ENCODE measurements at regions not wholly inside any gene's neighbourhood (a gene's known extent, or its start where the extent isn't known, plus 50 kb on each side); places are given as distances from the start of the nearest gene placed in this dataset.

DNA sequence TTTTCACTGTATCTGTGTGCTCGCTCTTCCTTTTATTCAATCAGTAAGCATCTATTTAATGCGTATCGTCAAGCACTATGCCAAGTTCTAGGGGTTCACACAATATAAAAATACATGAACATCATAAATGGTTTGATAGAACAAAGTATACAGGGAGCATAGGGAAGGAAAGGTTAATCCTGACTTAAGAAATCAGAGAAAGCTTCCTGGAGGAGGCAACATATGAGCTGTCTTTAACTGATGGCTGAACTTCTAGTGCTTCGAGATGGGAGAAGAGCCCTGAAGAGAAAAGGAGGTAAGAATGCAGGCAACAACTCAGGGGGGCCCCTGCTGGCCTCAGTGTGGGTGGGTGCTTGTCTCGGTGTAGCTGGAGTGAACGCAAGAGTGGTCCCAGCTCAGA lies 63.6 kb upstream of the GALNT2 start:
- H3K4me1 Mint-ChIP-seq (ENCODE audit: low read depth) = peaks cover 52% of the 10 kb centered on the region
- H3K27me3 Mint-ChIP-seq = no peaks in the 10 kb centered on the region
- H3K4me3 Mint-ChIP-seq = no peak overlapping the region
- no peaks in the 10 kb centered on the region for H3K9me3 Mint-ChIP-seq
- no peaks in the 10 kb centered on the region for H3K36me3 Mint-ChIP-seq (ENCODE audit: low read depth)
- intact Hi-C loops (cut with micrococcal nuclease) = loop anchor here (5.0 kb wide), 1 partner anchor 64 kb away; the partner anchor contains the start of gene GALNT2
- peak overlapping the region; percentile 55 for H3K27ac Mint-ChIP-seq

DNA sequence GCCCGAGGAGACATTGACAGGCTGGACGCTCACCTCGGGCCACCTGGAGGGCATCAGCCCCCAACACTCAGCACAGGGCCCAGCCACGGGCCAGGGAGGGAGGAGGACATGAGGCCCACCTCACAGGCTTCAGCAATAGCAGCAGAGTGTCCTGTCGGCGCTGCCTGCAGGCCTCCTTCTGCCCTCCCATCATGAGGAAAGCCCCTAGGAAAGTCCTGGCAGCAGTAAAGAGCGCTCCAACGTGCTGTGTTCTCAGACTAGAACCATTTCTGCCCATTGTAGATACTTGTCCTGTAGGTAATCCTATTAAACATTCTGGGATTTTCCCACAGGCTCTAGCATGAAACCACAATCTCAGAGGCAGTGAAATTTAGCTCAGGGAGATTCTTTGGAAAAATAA lies 62.0 kb upstream of the GALNT2 start:
- Mint-ChIP-seq H3K9me3 (no peaks in the 10 kb centered on the region), H3K27ac (peak overlapping the region; percentile 55), H3K4me3 (no peak overlapping the region), H3K36me3 (ENCODE audit: low read depth) (no peaks in the 10 kb centered on the region), H3K27me3 (no peaks in the 10 kb centered on the region), H3K4me1 (ENCODE audit: low read depth) (peaks cover 60% of the 10 kb centered on the region)
- intact Hi-C loops (cut with micrococcal nuclease) = no loop called here

DNA sequence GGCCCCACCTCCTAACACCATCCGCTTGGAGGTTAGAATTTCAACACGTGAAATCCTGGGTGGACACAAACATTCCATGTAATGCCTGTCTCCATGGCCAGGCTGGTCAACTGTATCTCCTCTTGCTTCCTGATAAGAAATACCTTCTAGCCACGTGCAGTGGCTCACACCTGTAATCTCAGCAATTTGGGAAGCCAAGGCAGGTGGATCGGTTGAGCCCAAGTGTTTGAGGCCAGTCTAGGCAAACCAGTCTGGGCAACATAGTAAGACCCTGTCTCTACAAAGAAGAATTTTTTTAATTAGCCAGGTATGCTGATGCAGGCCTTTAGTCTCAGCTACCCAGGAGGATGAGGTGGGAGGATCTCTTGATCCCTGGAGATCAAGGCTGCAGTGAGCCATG lies 58.3 kb upstream of the GALNT2 start:
- no peaks in the 10 kb centered on the region for H3K9me3 Mint-ChIP-seq
- peaks cover 36% of the 10 kb centered on the region for H3K4me1 Mint-ChIP-seq (ENCODE audit: low read depth)
- intact Hi-C loops (cut with micrococcal nuclease) = no loop called here
- no peaks in the 10 kb centered on the region for H3K27me3 Mint-ChIP-seq
- no peak overlapping the region for H3K27ac Mint-ChIP-seq
- no peaks in the 10 kb centered on the region for H3K36me3 Mint-ChIP-seq (ENCODE audit: low read depth)
- no peak overlapping the region for H3K4me3 Mint-ChIP-seq

DNA sequence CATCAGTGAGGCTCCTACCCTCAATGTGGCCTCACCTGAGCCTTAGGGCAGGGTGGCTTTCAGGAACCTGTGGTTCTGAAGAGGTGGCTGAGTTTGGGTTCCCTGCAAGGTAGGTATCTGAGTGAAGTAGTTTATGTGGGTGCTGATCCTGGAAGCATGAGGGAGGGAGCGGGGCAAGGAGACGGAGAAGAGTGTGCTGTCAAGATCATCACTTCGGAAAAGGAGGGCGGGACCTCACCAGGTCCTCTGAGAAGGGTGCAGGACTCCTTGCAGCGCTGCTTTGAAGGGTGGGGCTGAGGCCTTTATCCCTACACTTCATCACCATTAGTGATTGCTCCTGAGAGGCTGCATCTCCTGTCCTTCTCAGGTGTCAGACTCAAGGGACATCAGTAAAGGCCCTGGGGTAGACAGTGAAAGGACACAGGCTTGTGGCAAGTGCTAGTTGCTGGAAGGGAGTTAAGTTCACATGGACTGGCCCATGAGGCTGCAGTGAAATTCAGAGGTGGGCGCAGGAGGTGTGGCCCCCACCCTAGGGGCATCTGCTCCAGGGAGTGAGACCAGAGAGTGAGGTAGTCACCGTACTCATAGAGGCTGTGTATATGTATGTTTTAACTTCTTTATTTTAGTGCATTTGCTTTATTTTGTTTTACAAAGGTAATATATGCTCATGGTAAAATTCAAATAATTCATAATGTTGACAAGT lies 57.3 kb upstream of the GALNT2 start:
- Mint-ChIP-seq H3K9me3 (no peaks in the 10 kb centered on the region), H3K4me3 (no peak overlapping the region), H3K27ac (no peak overlapping the region), H3K27me3 (no peaks in the 10 kb centered on the region), H3K4me1 (ENCODE audit: low read depth) (peaks cover 25% of the 10 kb centered on the region), H3K36me3 (ENCODE audit: low read depth) (no peaks in the 10 kb centered on the region)
- intact Hi-C loops (cut with micrococcal nuclease) = no loop called here

DNA sequence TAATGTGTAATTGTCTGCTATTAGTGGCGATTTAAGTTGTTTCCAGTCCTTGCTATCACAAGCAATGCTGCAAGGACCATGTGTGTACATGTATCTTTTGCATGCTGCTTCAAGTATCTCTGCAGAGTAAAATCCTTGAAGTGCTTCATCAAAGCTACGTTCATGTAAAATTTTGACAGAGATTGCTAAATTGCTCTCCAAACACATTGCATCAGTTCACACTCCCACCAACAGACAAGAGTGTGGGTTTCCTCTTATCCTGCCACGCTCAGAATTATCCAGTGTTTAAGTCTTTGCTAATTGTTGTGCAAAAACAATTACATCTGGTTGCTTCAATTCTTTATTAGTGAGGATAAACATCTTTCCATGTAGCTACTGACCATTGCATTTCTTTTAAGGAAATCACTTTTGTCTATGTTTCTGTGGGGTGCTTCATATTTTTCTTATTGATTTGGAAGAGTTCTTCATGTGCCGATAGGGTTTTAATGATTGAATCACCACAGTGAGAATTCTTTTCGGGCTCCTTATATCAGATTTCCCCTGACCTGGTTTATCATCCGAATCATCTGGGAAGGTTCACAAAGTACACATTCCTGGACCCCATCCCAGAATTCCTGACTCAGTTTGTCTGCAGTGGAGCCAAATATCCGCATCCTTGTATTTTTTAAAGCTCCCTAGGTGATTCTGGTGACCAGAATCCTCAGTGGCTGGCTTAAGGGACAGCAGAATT lies 56.3 kb upstream of the GALNT2 start:
- H3K27ac Mint-ChIP-seq = no peak overlapping the region
- intact Hi-C loops (cut with micrococcal nuclease) = no loop called here
- H3K27me3 Mint-ChIP-seq = no peaks in the 10 kb centered on the region
- H3K36me3 Mint-ChIP-seq (ENCODE audit: low read depth) = no peaks in the 10 kb centered on the region
- H3K9me3 Mint-ChIP-seq = no peaks in the 10 kb centered on the region
- H3K4me1 Mint-ChIP-seq (ENCODE audit: low read depth) = peaks cover 23% of the 10 kb centered on the region
- no peak overlapping the region for H3K4me3 Mint-ChIP-seq

DNA sequence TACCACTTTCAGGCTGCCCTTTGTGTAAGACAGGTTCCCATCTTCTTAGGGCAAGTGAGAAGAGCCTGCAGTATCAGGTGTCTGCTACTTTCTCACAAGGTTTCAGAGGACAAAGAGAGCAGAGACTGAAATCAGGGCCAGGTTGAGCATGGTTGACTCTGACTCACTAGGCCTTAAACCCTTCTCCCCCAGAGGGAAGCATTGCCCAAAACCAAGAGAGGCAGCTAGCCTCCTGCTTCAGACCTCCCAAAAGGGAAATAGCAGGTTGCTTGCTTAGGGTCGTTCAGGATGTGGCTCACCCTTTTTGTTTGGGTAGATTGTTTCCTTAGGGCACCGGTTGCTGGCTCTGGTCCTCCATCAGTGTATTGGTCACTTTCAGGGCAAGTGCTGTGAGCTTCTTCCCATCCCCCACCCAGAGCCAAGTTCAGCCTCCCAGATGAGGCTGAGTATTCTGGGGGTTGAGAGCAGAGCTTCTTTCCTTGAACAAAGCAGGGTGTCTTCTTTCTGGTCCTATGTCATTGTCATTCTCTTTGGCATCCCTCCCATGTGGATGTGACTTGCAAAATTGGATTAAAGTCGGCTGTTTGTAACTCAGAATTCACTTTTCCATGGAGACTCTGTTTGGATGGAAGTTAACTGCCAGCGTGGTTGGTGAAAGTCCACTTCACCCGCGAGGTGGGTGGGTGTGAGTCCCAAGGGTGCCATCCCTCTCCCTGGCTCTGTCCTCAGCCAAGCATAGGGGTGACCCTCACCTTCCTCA lies 55.5 kb upstream of the GALNT2 start:
- Mint-ChIP-seq H3K36me3 (ENCODE audit: low read depth) (no peaks in the 10 kb centered on the region), H3K27ac (no peak overlapping the region), H3K9me3 (no peaks in the 10 kb centered on the region), H3K4me3 (no peak overlapping the region), H3K27me3 (no peaks in the 10 kb centered on the region), H3K4me1 (ENCODE audit: low read depth) (peaks cover 23% of the 10 kb centered on the region)
- intact Hi-C loops (cut with micrococcal nuclease) = no loop called here

DNA sequence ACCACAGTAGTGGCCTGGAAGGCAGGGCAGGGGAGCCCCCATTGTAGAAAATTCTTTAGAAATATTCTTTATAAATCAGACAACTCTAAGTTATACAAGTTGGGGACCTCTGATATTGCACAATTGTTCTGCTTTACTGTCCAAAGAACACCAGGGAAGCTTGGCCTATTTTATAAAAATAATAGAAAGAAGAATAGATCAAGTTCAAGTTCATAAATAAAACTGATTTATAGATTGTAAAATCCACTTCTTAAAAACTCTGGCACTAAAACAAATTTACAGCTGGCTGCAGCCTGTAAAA lies 55.0 kb upstream of the GALNT2 start:
- H3K4me1 Mint-ChIP-seq (ENCODE audit: low read depth) = peaks cover 23% of the 10 kb centered on the region
- H3K27me3 Mint-ChIP-seq = no peaks in the 10 kb centered on the region
- no peak overlapping the region for H3K27ac Mint-ChIP-seq
- no peak overlapping the region for H3K4me3 Mint-ChIP-seq
- no peaks in the 10 kb centered on the region for H3K36me3 Mint-ChIP-seq (ENCODE audit: low read depth)
- no peaks in the 10 kb centered on the region for H3K9me3 Mint-ChIP-seq
- intact Hi-C loops (cut with micrococcal nuclease) = no loop called here

DNA sequence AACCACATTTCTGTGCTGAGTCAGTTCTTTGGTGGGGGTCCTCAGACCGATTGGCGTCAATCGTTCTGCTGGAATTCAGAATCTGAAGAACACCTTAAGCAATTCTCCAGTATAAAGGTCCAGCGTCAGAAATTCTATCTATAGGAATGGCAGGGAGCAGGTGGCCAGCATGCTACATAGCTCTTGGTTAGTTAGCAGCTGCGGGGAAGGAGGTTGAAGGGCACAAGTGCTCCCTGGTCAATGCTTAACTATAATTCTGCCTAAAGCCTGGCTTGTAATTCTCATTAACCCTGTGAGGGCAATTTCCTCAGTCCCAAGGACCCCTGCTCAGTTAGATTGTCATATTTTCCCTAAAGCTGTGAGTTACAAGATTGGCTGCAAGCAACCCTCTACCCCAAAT lies 54.3 kb upstream of the GALNT2 start:
- Mint-ChIP-seq H3K9me3 (no peaks in the 10 kb centered on the region), H3K27me3 (no peaks in the 10 kb centered on the region), H3K4me3 (no peak overlapping the region), H3K27ac (no peak overlapping the region), H3K4me1 (ENCODE audit: low read depth) (peaks cover 23% of the 10 kb centered on the region), H3K36me3 (ENCODE audit: low read depth) (no peaks in the 10 kb centered on the region)
- intact Hi-C loops (cut with micrococcal nuclease) = no loop called here

DNA sequence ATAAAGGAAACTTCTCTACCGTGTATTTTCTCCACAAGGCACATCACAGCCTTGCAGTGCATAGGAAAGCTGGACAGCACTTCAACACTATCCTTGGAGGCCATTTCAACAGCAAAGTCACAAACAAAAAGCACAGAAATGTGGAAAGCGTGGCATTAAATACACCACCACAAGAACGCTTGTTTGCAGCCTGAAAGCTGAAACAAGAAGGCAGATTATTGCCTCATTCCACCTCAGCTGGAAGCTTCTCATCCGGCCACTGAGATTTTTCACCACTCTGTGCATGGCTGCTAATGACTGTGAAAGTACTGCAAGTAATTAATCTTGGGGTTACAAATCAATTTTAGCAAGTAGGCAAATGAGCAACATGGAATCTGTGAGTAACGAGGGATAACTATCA lies 50.9 kb upstream of the GALNT2 start:
- H3K36me3 Mint-ChIP-seq (ENCODE audit: low read depth) = no peaks in the 10 kb centered on the region
- H3K27ac Mint-ChIP-seq = no peak overlapping the region
- no peak overlapping the region for H3K4me3 Mint-ChIP-seq
- H3K4me1 Mint-ChIP-seq (ENCODE audit: low read depth) = no peaks in the 10 kb centered on the region
- no peaks in the 10 kb centered on the region for H3K9me3 Mint-ChIP-seq
- H3K27me3 Mint-ChIP-seq = no peaks in the 10 kb centered on the region
- intact Hi-C loops (cut with micrococcal nuclease) = no loop called here
